Rectal smooth muscle tissue (tissue), 1 donor: ENCODE measurements at regions not wholly inside any gene's neighbourhood (a gene's known extent, or its start where the extent isn't known, plus 50 kb on each side); places are given as distances from the start of the nearest gene placed in this dataset.
"Not testable (repeated sequence)": the region's sequence is repeated elsewhere in the genome, so short reads cannot be mapped to it uniquely, and the experiment has no call there.

Source experiments
- H3K27ac ChIP-seq: one replicate; pipeline ENCODE4 v1.7.0; 2013; ENCODE audit warnings: low read depth, low read length, inconsistent platforms
- H3K27me3 ChIP-seq: one replicate; pipeline ENCODE4 v1.7.0; 2013; ENCODE audit warnings: low read length; ENCODE audit not compliant: control insufficient read depth, insufficient read depth
- H3K36me3 ChIP-seq: one replicate; pipeline ENCODE4 v1.7.0; 2013; ENCODE audit warnings: low read length; ENCODE audit not compliant: control insufficient read depth, insufficient read depth
- H3K4me1 ChIP-seq: one replicate; pipeline ENCODE4 v1.7.0; 2013; ENCODE audit warnings: low read length; ENCODE audit not compliant: control insufficient read depth, insufficient read depth
- H3K4me3 ChIP-seq: one replicate; pipeline ENCODE4 v1.7.0; 2013; ENCODE audit warnings: low read length
- H3K9ac ChIP-seq: one replicate; pipeline ENCODE4 v1.7.0; 2013; ENCODE audit warnings: low read length

DNA sequence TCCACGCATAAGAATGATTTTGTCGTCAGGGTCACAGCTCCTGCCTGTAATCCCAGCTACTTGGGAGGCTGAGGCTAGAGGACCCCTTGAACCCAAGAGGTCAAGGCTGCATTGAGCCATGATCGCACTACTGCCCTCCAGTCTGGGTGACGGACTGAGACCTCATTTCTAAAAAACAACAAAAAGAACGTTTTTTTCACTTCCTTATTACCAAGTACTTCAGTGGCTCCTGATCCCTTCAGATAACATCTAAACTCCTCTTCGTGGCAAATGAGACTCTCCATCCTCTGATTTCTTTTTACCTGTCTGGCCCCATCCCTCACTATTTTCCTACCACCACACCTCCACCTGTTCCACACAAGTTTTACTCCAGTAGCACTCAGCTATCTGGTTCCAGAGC is 105.4 kb upstream of the TLK1 start:
- no peaks in the 10 kb centered on the region for H3K36me3 ChIP-seq
- no peak overlapping the region for H3K27ac ChIP-seq
- H3K27me3 ChIP-seq = no peaks in the 10 kb centered on the region
- no peaks in the 10 kb centered on the region for H3K4me1 ChIP-seq
- H3K4me3 ChIP-seq = no peak overlapping the region
- H3K9ac ChIP-seq = no peak overlapping the region

DNA sequence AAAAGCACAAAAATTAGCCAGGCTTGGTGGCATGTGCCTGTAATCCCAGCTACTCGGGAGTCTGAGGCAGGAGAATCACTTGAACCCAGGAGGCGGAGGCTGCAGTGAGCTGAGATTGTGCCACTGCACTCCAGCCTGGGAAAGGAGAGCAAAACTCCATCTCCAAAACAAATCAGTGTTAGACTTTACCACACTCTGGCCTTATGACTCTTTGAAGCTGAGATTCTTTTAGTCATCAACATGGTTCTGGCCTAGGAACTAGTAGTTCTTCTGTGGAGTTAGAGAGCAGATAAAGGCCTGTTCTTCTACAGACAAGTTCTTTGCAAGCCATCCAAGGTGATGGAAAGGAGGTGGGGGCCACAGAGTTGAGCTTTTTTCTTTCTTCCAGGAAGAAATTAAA is 100.8 kb upstream of the TLK1 start:
- not testable (repeated sequence) for H3K27me3 ChIP-seq, H3K36me3 ChIP-seq, H3K9ac ChIP-seq, H3K4me1 ChIP-seq, H3K4me3 ChIP-seq, H3K27ac ChIP-seq

DNA sequence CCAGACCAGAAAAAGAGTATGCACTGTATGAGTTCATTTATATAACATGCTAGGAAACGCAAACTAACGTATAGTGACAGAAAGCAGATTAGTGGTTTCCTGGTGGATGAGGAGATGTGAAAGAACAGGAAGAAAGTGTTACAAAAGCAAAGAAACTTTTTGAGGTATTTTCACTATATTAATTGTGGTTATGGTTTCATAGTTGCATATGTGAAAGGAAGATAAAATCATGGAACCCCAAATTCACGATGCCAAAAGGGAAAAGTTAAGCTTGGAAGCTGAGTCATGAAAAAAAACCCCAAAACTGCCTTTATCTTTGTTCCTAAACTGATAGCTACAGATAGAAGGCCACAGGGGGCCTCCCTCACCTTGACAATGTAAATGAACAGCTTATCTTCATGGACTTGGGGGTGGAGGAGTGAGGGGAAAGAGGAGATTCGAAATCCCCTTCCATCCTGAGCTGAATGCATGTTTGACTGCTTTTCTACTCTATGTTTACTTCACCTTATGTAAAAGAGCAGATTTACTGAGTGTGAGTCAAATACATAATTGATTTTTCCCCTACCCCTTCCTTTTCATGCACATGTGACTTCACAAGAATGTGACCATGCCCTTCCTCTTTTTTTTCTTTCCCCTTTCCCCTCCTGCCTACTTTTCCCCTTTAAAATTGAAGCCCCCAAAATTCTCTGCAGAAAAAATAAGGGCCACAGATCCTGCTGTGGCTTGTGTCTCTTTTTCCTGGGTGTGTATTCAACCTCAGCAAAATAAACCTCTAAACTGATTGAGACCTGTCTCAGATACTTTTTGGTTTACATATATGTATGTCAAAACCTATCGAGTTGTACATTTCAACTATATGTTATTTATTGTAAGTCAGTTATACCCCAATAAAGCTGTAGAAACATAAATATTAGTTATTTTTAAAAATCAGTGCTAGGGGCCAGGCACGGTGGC is 100.1 kb upstream of the TLK1 start:
- H3K36me3 ChIP-seq = no peaks in the 10 kb centered on the region

DNA sequence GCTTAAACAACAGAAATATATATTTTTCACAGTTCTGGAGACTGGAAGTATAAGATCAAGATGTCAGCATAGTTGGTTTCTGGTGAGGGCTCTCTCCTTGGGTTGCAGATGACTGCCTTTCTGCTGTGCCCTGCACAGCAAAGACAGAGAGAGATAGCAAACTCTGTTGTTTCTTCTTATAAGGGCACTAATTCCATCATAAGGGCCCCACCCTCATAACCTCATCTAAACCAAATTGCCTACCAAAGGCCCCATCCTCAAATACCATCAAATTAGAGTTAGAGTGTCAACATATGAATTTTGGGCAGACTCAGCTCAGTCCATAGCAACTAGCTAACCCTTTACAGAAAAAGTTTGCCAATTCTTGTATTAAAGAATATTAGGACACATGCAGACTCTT is 94.0 kb upstream of the TLK1 start:
- Histone ChIP-seq H3K4me1 (peaks cover 4% of the 10 kb centered on the region), H3K27ac (peak overlapping the region; percentile 66)

More for the DNA sequence above, 100.1 kb upstream of the TLK1 start:
- Histone ChIP-seq H3K27ac (no peak overlapping the region), H3K27me3 (no peaks in the 10 kb centered on the region), H3K9ac (no peak overlapping the region), H3K4me1 (no peaks in the 10 kb centered on the region), H3K4me3 (no peak overlapping the region)

DNA sequence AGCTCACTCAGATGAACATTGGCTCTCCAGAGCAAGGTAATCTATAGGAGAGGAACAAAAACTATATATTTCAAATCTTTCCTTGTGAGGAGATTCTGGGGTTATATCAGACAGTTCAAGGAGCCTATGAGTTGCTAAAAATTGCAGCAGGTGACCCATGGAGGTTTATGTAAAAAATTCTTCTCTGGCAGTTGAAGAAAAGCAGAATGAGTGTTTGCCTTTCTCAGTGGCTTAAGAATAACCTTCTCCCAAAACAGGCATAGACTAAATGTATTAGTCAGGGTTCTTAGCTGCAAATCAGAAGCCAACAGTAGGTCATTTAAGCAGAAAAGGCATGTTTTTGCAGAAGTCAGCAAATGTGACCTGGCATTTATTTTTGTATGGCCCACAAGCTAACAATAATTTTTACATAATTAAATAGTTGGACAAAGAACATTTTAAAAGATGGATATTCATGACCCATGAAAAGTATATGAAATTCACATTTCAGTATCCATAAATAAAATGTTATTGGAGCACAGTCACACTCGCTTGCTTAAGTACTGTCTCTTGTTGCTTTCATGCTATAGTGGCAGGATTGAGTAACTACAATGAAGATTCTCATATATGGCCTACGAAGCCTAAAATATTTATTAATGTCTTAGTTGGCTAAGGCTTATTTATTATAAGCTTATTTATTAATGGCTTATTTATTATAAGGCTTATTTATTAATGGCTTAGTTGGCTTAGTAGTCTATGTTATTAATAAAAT is 93.4 kb upstream of the TLK1 start:
- Histone ChIP-seq H3K27ac (peak overlapping the region; percentile 74), H3K4me1 (peaks cover 4% of the 10 kb centered on the region), H3K36me3 (no peaks in the 10 kb centered on the region), H3K27me3 (no peaks in the 10 kb centered on the region), H3K4me3 (no peak overlapping the region), H3K9ac (no peak overlapping the region)

More for the DNA sequence above, 94.0 kb upstream of the TLK1 start:
- H3K36me3 ChIP-seq = no peaks in the 10 kb centered on the region
- H3K4me3 ChIP-seq = no peak overlapping the region
- H3K9ac ChIP-seq = no peak overlapping the region
- H3K27me3 ChIP-seq = no peaks in the 10 kb centered on the region

DNA sequence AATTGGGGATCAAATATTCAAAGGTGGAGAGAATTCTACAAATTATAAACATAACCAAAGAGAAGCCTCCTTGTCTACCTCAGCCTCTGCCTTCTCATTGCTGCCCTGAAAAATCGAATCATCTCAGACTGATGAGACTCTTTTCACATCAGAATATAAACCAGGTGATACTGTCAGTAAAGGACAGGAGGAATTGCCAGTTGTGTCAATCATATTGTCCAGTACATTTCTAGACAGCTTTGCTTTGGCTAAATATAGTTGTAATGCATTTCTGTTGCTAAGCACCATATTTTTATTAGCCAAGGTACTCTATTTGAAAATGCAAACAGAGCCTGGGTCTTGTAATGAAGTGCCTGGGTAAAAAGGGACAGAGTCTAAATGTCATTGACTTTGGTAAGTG is 92.6 kb upstream of the TLK1 start:
- H3K4me3 ChIP-seq = no peak overlapping the region
- no peak overlapping the region for H3K9ac ChIP-seq
- peak overlapping the region; percentile 74 for H3K27ac ChIP-seq
- H3K4me1 ChIP-seq = peaks cover 4% of the 10 kb centered on the region
- no peaks in the 10 kb centered on the region for H3K36me3 ChIP-seq
- no peaks in the 10 kb centered on the region for H3K27me3 ChIP-seq

DNA sequence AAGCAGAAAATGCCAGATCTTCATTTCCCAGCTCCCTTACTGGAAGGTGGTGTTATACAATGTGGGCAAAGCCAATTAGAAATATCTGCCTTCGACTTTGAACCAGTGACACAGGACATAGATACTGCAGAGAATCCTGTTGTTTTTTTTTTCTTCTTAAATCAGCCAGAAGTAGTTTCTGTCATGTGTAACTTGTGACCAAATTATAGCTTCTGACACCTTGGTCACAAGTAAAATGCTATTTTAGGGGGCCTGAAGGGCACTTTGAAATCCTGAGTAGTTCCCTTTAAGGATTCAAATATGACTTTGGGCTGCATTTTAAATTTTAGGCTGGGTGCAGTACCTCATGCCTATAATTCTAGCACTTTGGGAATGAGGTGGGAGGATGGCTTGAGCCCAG is 89.0 kb upstream of the TLK1 start:
- H3K4me3 ChIP-seq = no peak overlapping the region
- H3K9ac ChIP-seq = no peak overlapping the region
- H3K4me1 ChIP-seq = no peaks in the 10 kb centered on the region
- no peaks in the 10 kb centered on the region for H3K27me3 ChIP-seq
- no peak overlapping the region for H3K27ac ChIP-seq
- H3K36me3 ChIP-seq = no peaks in the 10 kb centered on the region

DNA sequence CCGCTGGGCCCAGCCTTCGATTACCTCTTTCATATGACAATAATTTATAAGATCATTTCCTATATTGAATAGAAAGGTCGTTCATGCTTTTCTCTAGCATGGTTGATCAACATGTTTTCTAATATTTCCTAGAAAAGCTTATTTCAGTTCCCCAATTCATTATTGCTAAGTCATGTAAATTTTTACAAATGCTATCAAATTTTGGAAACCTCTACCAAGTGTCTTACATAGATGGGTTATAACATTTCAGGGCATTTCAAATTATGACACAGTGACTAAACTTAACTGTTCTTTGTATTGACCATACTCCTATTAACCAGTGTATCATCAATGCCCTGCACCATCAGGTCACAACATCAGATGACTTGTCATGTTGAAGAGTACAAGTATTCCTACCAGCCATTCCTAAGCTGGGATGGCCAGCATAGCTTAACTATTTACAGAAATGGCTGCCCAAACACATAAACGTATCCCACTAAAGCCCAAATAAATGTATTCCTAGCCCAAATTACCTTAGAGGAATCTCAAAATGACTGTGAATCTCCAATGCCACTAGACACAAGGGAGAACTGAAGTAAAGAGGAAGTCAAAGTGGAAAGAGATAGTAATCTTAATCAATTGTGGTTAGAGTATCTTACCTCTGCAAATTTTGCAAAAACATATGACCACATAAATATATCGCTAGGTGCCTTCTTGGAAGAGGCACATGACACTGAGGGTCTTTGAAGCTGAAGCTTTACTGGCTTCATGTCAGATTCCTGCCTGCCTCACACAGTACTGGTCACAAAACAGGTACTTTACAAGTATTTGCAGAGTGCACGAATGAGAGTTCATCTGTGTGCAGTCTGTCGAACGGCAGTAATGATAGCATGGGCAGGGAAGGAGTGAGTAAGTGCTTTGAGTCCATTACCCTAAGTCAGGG is 87.3 kb upstream of the TLK1 start:
- H3K27ac ChIP-seq = no peak overlapping the region

DNA sequence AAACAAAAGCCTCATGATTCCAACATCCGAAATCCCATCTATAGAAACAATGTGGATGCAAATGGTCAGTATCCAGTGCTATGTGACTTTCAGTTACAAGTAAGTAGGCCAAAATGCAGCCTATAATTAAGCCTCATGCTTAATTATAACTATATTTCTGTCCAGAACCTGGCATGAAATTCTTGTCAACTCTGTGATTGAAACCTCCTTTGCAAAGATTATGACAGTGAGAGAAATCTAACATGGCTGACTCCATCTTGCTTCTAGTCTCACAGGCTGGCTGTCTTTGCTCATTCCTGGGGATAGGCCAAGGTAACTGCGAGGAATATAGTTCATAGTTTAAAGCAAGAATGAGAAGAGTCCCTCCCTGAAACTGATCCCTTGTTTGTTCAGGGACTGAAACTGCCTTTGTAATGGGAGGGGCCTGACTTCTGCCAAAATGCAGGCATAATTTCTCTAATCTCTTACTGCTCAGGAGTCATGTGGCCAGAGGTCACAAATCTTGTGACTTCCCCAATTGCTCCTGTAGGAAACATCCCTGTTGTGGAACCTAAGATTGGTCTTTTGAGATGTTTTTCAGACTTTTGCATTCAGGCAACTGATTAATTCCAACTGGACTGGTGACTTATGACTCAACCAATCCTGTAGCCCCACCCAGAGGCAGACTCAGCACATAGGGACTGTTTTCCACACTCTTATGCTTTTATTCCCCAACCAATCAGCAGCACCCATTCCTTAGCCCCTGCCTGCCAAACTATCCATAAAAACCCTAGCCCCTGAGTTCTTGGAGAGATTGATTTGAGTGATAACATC is 84.5 kb upstream of the TLK1 start:
- Histone ChIP-seq H3K27ac (no peak overlapping the region), H3K9ac (no peak overlapping the region), H3K36me3 (no peaks in the 10 kb centered on the region), H3K4me1 (no peaks in the 10 kb centered on the region), H3K27me3 (no peaks in the 10 kb centered on the region), H3K4me3 (no peak overlapping the region)

More for the DNA sequence above, 87.3 kb upstream of the TLK1 start:
- Histone ChIP-seq H3K4me1 (no peaks in the 10 kb centered on the region), H3K9ac (no peak overlapping the region), H3K36me3 (no peaks in the 10 kb centered on the region), H3K27me3 (no peaks in the 10 kb centered on the region), H3K4me3 (no peak overlapping the region)

DNA sequence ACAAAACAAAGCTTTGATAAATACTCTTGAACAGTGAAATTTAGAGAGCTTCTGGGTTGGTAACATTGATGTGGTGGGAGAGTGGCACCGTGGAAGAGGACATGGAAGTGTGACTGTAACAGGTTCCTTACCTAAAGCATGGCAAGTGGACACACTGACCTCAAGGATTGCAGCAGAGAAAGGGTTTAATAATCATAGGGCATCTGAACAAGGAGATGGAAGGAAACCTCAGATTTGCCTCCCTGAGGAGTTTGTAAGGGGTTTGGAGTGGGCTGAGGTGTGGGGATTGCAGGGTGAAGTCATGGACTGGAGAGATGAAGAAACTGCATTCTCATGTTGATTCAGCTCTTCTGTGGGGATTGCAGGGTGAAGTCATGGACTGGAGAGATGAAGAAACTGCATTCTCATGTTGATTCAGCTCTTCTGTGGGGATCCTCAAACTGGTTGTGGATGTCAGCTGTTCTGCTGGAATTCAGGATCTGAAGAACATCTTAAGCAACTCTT is 83.8 kb upstream of the TLK1 start:
- H3K4me3 ChIP-seq = no peak overlapping the region
- H3K9ac ChIP-seq = no peak overlapping the region
- H3K4me1 ChIP-seq = no peaks in the 10 kb centered on the region
- H3K36me3 ChIP-seq = no peaks in the 10 kb centered on the region
- no peaks in the 10 kb centered on the region for H3K27me3 ChIP-seq
- no peak overlapping the region for H3K27ac ChIP-seq

DNA sequence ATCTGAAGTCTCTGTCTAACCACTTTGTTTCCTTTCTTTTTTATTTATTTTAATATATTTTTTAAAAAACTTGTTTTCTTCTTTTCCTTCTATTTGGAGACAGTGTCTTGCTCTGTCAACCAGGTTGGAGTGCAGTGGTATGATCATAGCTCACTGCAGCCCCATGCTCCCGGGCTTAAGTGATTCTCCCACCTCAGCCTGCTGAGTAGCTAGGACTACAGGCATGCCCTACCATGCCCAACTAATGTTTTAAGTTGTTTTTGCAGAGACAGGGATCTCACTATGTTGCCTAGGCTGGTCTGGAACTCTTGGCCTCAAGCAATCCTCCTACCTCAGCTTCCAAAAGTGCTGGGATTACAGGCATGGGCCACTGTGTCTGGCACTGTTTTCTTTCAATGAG is 81.1 kb upstream of the TLK1 start:
- no peaks in the 10 kb centered on the region for H3K36me3 ChIP-seq
- H3K4me1 ChIP-seq = no peaks in the 10 kb centered on the region
- H3K27ac ChIP-seq = no peak overlapping the region
- H3K9ac ChIP-seq = no peak overlapping the region
- H3K27me3 ChIP-seq = no peaks in the 10 kb centered on the region
- no peak overlapping the region for H3K4me3 ChIP-seq
